ENCODE measurements at regions not wholly inside any gene's neighbourhood (a gene's known extent, or its start where the extent isn't known, plus 50 kb on each side); places are given as distances from the start of the nearest gene placed in this dataset.

- no peak for ATAC-seq
- DNase-seq: no peak
- 85% methylated on average over 11 of the region's 11 CpGs for WGBS
- Histone ChIP-seq H3K27ac (ENCODE audit: low read length) (no peak overlapping the region), H3K4me3 (ENCODE audit: low read length) (no peak overlapping the region), H3K27me3 (ENCODE audit: control insufficient read depth, insufficient read depth) (no peaks in the 10 kb centered on the region), H3K4me1 (ENCODE audit: control insufficient read depth, insufficient read depth, low read length) (no peaks in the 10 kb centered on the region), H3K9me3 (ENCODE audit: control insufficient read depth, low read length) (no peaks in the 10 kb centered on the region)
- intact Hi-C loops (cut with DNase I): no loop called here
Observed at GRCh38 chr6:170017603-170018320, 266.3 kb downstream of the ERMARD start.

GRCh38 chr6:170013815-170014214 is 262.4 kb downstream of the ERMARD start:
- Histone ChIP-seq H3K4me1 (ENCODE audit: control insufficient read depth, insufficient read depth, low read length) (peaks cover 7% of the 10 kb centered on the region), H3K27ac (ENCODE audit: low read length) (no peak overlapping the region), H3K4me3 (ENCODE audit: low read length) (no peak overlapping the region), H3K27me3 (ENCODE audit: control insufficient read depth, insufficient read depth) (no peaks in the 10 kb centered on the region), H3K9me3 (ENCODE audit: control insufficient read depth, low read length) (no peaks in the 10 kb centered on the region)
- 90% methylated on average over 2 of the region's 2 CpGs for whole genome bisulfite sequencing
- intact Hi-C loops (cut with DNase I): no loop called here
- no peak for ATAC-seq
- no peak for DNase-seq

GRCh38 chr6:170012037-170012330 is 260.6 kb downstream of the ERMARD start:
- WGBS: 75% methylated on average over 2 of the region's 2 CpGs
- H3K27ac ChIP-seq (ENCODE audit: low read length): peak overlapping the region; percentile 65

GRCh38 chr6:170011204-170012036 is 260.0 kb downstream of the ERMARD start:
- peaks cover 7% of the 10 kb centered on the region for H3K4me1 ChIP-seq (ENCODE audit: control insufficient read depth, insufficient read depth, low read length)
- H3K9me3 ChIP-seq (ENCODE audit: control insufficient read depth, low read length): no peaks in the 10 kb centered on the region
- 33% methylated on average over 23 of the region's 23 CpGs for WGBS
- peak overlapping the region; percentile 65 for H3K27ac ChIP-seq (ENCODE audit: low read length)
- H3K4me3 ChIP-seq (ENCODE audit: low read length): no peak overlapping the region
- H3K27me3 ChIP-seq (ENCODE audit: control insufficient read depth, insufficient read depth): no peaks in the 10 kb centered on the region
- ATAC-seq (peak; percentile 96 to 97), DNase-seq (peak; percentile 83 to 92 (median 91))
- intact Hi-C loops (cut with DNase I): no loop called here

More at GRCh38 chr6:170012037-170012330, 260.6 kb downstream of the ERMARD start:
- ATAC-seq (no peak), DNase-seq (no peak)
- H3K27me3 ChIP-seq (ENCODE audit: control insufficient read depth, insufficient read depth): no peaks in the 10 kb centered on the region
- H3K9me3 ChIP-seq (ENCODE audit: control insufficient read depth, low read length): no peaks in the 10 kb centered on the region
- intact Hi-C loops (cut with DNase I): no loop called here
- no peak overlapping the region for H3K4me3 ChIP-seq (ENCODE audit: low read length)
- H3K4me1 ChIP-seq (ENCODE audit: control insufficient read depth, insufficient read depth, low read length): peaks cover 7% of the 10 kb centered on the region

- Histone ChIP-seq H3K4me3 (ENCODE audit: low read length) (no peak overlapping the region), H3K4me1 (ENCODE audit: control insufficient read depth, insufficient read depth, low read length) (peaks cover 7% of the 10 kb centered on the region), H3K27me3 (ENCODE audit: control insufficient read depth, insufficient read depth) (no peaks in the 10 kb centered on the region), H3K27ac (ENCODE audit: low read length) (peak overlapping the region; percentile 65), H3K9me3 (ENCODE audit: control insufficient read depth, low read length) (no peaks in the 10 kb centered on the region)
- intact Hi-C loops (cut with DNase I): no loop called here
- peak in 1 of 2 donors; percentile 1 for ATAC-seq
- 60% methylated on average over 13 of the region's 13 CpGs for WGBS
- DNase-seq: no peak
Observed at GRCh38 chr6:170010665-170011203, 259.3 kb downstream of the ERMARD start.

GRCh38 chr6:170008294-170008785 is 256.9 kb downstream of the ERMARD start:
- Histone ChIP-seq H3K4me1 (ENCODE audit: control insufficient read depth, insufficient read depth, low read length) (peaks cover 7% of the 10 kb centered on the region), H3K27me3 (ENCODE audit: control insufficient read depth, insufficient read depth) (no peaks in the 10 kb centered on the region), H3K9me3 (ENCODE audit: control insufficient read depth, low read length) (no peaks in the 10 kb centered on the region), H3K4me3 (ENCODE audit: low read length) (no peak overlapping the region), H3K27ac (ENCODE audit: low read length) (no peak overlapping the region)
- ATAC-seq: no peak
- intact Hi-C loops (cut with DNase I): no loop called here
- 90% methylated on average over 16 of the region's 16 CpGs for WGBS
- no peak for DNase-seq

GRCh38 chr6:170007468-170008293 is 256.3 kb downstream of the ERMARD start:
- Histone ChIP-seq H3K27ac (ENCODE audit: low read length) (no peak overlapping the region), H3K9me3 (ENCODE audit: control insufficient read depth, low read length) (no peaks in the 10 kb centered on the region), H3K27me3 (ENCODE audit: control insufficient read depth, insufficient read depth) (no peaks in the 10 kb centered on the region), H3K4me3 (ENCODE audit: low read length) (no peak overlapping the region), H3K4me1 (ENCODE audit: control insufficient read depth, insufficient read depth, low read length) (peaks cover 7% of the 10 kb centered on the region)
- ATAC-seq (no peak), DNase-seq (no peak)
- WGBS: 67% methylated on average over 17 of the region's 17 CpGs
- intact Hi-C loops (cut with DNase I): no loop called here

- Histone ChIP-seq H3K9me3 (ENCODE audit: control insufficient read depth, low read length) (no peaks in the 10 kb centered on the region), H3K27ac (ENCODE audit: low read length) (no peak overlapping the region), H3K27me3 (ENCODE audit: control insufficient read depth, insufficient read depth) (no peaks in the 10 kb centered on the region), H3K4me3 (ENCODE audit: low read length) (no peak overlapping the region), H3K4me1 (ENCODE audit: control insufficient read depth, insufficient read depth, low read length) (peaks cover 7% of the 10 kb centered on the region)
- 72% methylated on average over 19 of the region's 19 CpGs for WGBS
- no peak for DNase-seq
- ATAC-seq: no peak
- intact Hi-C loops (cut with DNase I): no loop called here
Observed at GRCh38 chr6:170006900-170007467, 255.6 kb downstream of the ERMARD start.

- intact Hi-C loops (cut with DNase I): no loop called here
- no peak overlapping the region for H3K4me3 ChIP-seq (ENCODE audit: low read length)
- DNase-seq (no peak), ATAC-seq (no peak)
- no peaks in the 10 kb centered on the region for H3K9me3 ChIP-seq (ENCODE audit: control insufficient read depth, low read length)
- H3K4me1 ChIP-seq (ENCODE audit: control insufficient read depth, insufficient read depth, low read length): peaks cover 7% of the 10 kb centered on the region
- no peaks in the 10 kb centered on the region for H3K27me3 ChIP-seq (ENCODE audit: control insufficient read depth, insufficient read depth)
- 83% methylated on average over 7 of the region's 7 CpGs for WGBS
- no peak overlapping the region for H3K27ac ChIP-seq (ENCODE audit: low read length)
Observed at GRCh38 chr6:170006071-170006899, 254.9 kb downstream of the ERMARD start.

- Histone ChIP-seq H3K4me3 (ENCODE audit: low read length) (no peak overlapping the region), H3K9me3 (ENCODE audit: control insufficient read depth, low read length) (no peaks in the 10 kb centered on the region), H3K27me3 (ENCODE audit: control insufficient read depth, insufficient read depth) (no peaks in the 10 kb centered on the region), H3K27ac (ENCODE audit: low read length) (no peak overlapping the region), H3K4me1 (ENCODE audit: control insufficient read depth, insufficient read depth, low read length) (peaks cover 2% of the 10 kb centered on the region)
- no peak for DNase-seq
- no peak for ATAC-seq
- intact Hi-C loops (cut with DNase I): no loop called here
Observed at GRCh38 chr6:170005665-170006064, 254.2 kb downstream of the ERMARD start.

All from right cardiac atrium (tissue), 5 donors.